ENCODE measurements at regions not wholly inside any gene's neighbourhood (a gene's known extent, or its start where the extent isn't known, plus 50 kb on each side); places are given as distances from the start of the nearest gene placed in this dataset.

- TF ChIP-seq EZH2phosphoT487 (IDR thresholded peaks at IDR 0.05; ENCODE audit: insufficient read depth, low read depth): no peak
- no peak for TF ChIP-seq EZH2 (IDR thresholded peaks at IDR 0.05; ENCODE audit: insufficient read depth, poor library complexity, severe bottlenecking)
Observed at GRCh38 chr9:23153058-23153457, 673.0 kb downstream of the ELAVL2 start.
